ENCODE measurements at regions not wholly inside any gene's neighbourhood (a gene's known extent, or its start where the extent isn't known, plus 50 kb on each side); places are given as distances from the start of the nearest gene placed in this dataset.

- no peak overlapping the region for H3K9ac ChIP-seq
- H3K36me3 ChIP-seq: no peaks in the 10 kb centered on the region
- no peaks in the 10 kb centered on the region for H3K4me1 ChIP-seq
- no peak for TF ChIP-seq Cebpa-rat (IDR thresholded peaks at IDR 0.05)
- H3K27ac ChIP-seq: no peak overlapping the region
- no peaks in the 10 kb centered on the region for H3K27me3 ChIP-seq
- H3K4me3 ChIP-seq: no peak overlapping the region
- H3K9me3 ChIP-seq: no peaks in the 10 kb centered on the region
- H4K20me1 ChIP-seq: no peaks in the 10 kb centered on the region
- H3K4me2 ChIP-seq: no peak overlapping the region
Measured at GRCh38 chr13:65473196-65473595, 1756.9 kb downstream of the PCDH9 start.

- Histone ChIP-seq H3K9ac (no peak overlapping the region), H3K4me3 (no peak overlapping the region), H3K27me3 (no peaks in the 10 kb centered on the region), H3K27ac (no peak overlapping the region), H3K36me3 (no peaks in the 10 kb centered on the region), H3K4me2 (no peak overlapping the region), H3K9me3 (no peaks in the 10 kb centered on the region), H4K20me1 (no peaks in the 10 kb centered on the region), H3K4me1 (no peaks in the 10 kb centered on the region)
- TF ChIP-seq Cebpa-rat (IDR thresholded peaks at IDR 0.05): no peak
Measured at GRCh38 chr13:65472336-65472735, 1757.8 kb downstream of the PCDH9 start.

DNA sequence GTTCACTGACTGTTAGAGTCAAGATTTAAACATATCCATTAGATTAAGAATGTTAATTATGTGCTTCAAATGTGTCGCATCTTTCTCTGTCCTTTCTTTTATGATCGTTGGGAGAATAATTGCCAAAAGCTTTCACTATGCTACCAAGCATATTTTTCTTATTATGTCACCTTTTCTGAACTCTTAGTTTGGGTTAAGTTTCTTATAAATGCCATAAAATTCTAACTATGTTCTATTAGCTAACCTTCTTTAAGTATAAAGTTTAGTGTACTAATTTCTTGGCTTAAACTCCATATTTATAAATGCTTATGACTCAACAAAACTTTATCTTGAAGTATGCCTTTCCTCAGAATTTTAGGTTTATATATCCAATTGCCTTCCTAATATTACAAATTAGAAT, 1759.4 kb downstream of the PCDH9 start:
- no peak overlapping the region for H3K27ac ChIP-seq
- no peaks in the 10 kb centered on the region for H3K4me1 ChIP-seq
- no peak overlapping the region for H3K4me2 ChIP-seq
- H3K9ac ChIP-seq: no peak overlapping the region
- H4K20me1 ChIP-seq: no peaks in the 10 kb centered on the region
- H3K36me3 ChIP-seq: no peaks in the 10 kb centered on the region
- H3K27me3 ChIP-seq: no peaks in the 10 kb centered on the region
- no peak for TF ChIP-seq Cebpa-rat (IDR thresholded peaks at IDR 0.05)
- no peak overlapping the region for H3K4me3 ChIP-seq
- H3K9me3 ChIP-seq: no peaks in the 10 kb centered on the region

GRCh38 chr13:65468628-65469027, 1761.5 kb downstream of the PCDH9 start:
- no peaks in the 10 kb centered on the region for H3K4me1 ChIP-seq
- H3K4me2 ChIP-seq: no peak overlapping the region
- no peak overlapping the region for H3K27ac ChIP-seq
- H3K27me3 ChIP-seq: no peaks in the 10 kb centered on the region
- H4K20me1 ChIP-seq: no peaks in the 10 kb centered on the region
- no peaks in the 10 kb centered on the region for H3K9me3 ChIP-seq
- H3K36me3 ChIP-seq: no peaks in the 10 kb centered on the region
- TF ChIP-seq Cebpa-rat (IDR thresholded peaks at IDR 0.05): no peak
- no peak overlapping the region for H3K4me3 ChIP-seq
- H3K9ac ChIP-seq: no peak overlapping the region

DNA sequence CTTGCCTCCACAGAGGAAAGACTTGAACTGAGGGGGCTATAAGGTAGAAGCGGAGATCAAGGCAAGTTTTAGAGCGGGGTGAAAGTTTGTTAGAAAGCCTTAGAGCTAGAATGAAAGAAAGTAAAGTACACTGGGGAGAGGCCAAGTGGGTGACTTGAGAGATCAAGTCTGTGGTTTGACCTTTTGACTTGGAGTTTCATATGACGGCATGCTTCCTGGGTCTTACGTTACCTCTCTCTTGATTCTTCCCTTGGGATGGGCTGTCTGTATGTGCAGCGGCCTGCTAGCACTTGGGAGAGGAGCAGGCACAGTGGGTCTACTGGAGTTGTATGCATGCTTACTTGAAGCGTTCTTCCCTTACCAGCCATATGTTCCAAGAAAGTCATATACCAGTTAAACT, 1768.5 kb downstream of the PCDH9 start:
- Histone ChIP-seq H4K20me1 (no peaks in the 10 kb centered on the region), H3K4me1 (no peaks in the 10 kb centered on the region), H3K27me3 (no peaks in the 10 kb centered on the region), H3K9me3 (no peaks in the 10 kb centered on the region), H3K4me2 (no peak overlapping the region), H3K4me3 (no peak overlapping the region), H3K36me3 (no peaks in the 10 kb centered on the region), H3K9ac (no peak overlapping the region), H3K27ac (no peak overlapping the region)
- TF ChIP-seq Cebpa-rat (IDR thresholded peaks at IDR 0.05): no peak

DNA sequence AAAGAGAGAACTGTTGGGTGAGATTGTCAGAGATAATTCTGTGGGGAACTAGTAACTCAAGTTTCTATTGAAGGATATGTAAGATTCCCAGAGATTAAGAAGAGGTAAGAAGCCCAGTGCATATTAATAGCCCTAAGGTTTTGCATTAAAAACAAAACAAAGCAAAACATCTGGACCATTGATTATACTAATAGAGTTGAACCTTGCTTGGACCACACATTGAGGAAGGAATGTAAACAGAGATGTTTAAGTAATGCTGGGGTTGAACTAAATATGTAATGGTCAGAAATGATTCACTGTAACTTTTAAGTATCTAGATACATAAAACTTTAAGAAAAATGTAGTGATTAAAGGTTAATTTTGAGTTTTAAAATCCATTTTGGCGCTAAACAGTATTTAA, 1770.0 kb downstream of the PCDH9 start:
- H3K9ac ChIP-seq: no peak overlapping the region
- TF ChIP-seq Cebpa-rat (IDR thresholded peaks at IDR 0.05): no peak
- H3K27ac ChIP-seq: no peak overlapping the region
- no peaks in the 10 kb centered on the region for H3K36me3 ChIP-seq
- no peaks in the 10 kb centered on the region for H3K27me3 ChIP-seq
- no peaks in the 10 kb centered on the region for H3K4me1 ChIP-seq
- no peaks in the 10 kb centered on the region for H4K20me1 ChIP-seq
- H3K4me2 ChIP-seq: no peak overlapping the region
- no peak overlapping the region for H3K4me3 ChIP-seq
- no peaks in the 10 kb centered on the region for H3K9me3 ChIP-seq

DNA sequence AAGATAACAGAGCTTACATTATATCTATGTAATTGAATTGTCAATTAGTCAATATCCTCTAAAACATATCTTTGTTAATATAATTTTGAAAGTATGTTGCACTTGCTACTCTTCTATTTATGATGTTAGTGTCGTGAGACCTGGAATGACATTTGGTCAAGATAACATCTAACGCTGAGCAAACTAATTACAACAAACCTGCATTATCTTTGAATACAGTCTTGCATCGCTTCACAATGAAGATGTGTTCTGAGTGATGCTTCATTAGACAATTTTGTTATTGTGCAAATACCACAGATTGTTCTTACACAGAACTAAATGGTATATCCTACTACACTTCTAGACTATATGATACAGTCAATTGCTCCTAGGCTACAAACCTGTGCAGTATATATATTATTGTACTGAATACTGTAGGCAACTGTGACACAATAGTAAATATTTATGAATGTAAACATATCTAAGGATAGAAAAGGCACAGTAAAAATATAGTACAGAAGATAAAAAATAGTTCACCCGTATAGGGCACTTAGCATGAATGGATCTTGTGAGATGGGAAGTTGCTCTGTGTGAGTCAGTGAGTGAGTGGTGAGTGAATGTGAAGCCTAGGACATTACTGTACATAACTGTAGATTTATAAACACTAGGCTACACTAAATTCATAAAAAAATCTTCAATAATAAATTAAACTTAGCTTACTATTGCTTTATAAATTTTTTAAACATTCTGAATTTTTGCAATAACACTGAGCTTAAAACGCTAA, 1773.8 kb downstream of the PCDH9 start:
- H3K27me3 ChIP-seq: no peaks in the 10 kb centered on the region
- no peak overlapping the region for H3K4me3 ChIP-seq
- H3K27ac ChIP-seq: no peak overlapping the region
- no peaks in the 10 kb centered on the region for H3K9me3 ChIP-seq
- H3K36me3 ChIP-seq: no peaks in the 10 kb centered on the region
- no peak for TF ChIP-seq Cebpa-rat (IDR thresholded peaks at IDR 0.05)
- H3K4me1 ChIP-seq: no peaks in the 10 kb centered on the region
- H3K9ac ChIP-seq: no peak overlapping the region
- H3K4me2 ChIP-seq: no peak overlapping the region
- no peaks in the 10 kb centered on the region for H4K20me1 ChIP-seq

- Histone ChIP-seq H3K36me3 (no peaks in the 10 kb centered on the region), H3K27ac (no peak overlapping the region), H3K4me2 (no peak overlapping the region), H3K27me3 (no peaks in the 10 kb centered on the region), H3K9me3 (no peaks in the 10 kb centered on the region), H3K9ac (no peak overlapping the region), H3K4me3 (no peak overlapping the region), H4K20me1 (no peaks in the 10 kb centered on the region), H3K4me1 (no peaks in the 10 kb centered on the region)
- TF ChIP-seq Cebpa-rat (IDR thresholded peaks at IDR 0.05): no peak
Measured at GRCh38 chr13:65454403-65454802, 1775.7 kb downstream of the PCDH9 start.

DNA sequence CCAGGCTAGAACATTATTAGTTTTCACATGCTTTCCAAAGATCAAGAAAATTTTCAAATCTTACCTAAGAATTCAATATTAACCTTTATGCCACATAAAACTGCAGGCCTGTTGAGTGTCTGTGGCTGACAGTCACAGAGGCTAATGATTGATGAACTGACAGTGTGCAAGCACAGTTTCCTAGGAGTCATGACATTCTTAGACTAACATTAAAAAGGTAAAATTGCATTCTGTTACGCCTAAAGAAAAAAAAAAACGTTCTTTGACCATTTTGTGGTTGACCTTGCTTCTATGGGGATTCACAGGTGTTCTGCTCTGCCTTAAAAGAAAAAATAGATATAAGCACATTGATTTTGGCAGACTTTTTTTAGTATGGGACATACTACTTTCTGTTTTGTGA, 1776.2 kb downstream of the PCDH9 start:
- no peak for TF ChIP-seq Cebpa-rat (IDR thresholded peaks at IDR 0.05)
- H3K4me2 ChIP-seq: no peak overlapping the region
- H3K9ac ChIP-seq: no peak overlapping the region
- H3K4me3 ChIP-seq: no peak overlapping the region
- no peaks in the 10 kb centered on the region for H3K9me3 ChIP-seq
- no peaks in the 10 kb centered on the region for H3K36me3 ChIP-seq
- no peaks in the 10 kb centered on the region for H4K20me1 ChIP-seq
- no peak overlapping the region for H3K27ac ChIP-seq
- H3K27me3 ChIP-seq: no peaks in the 10 kb centered on the region
- H3K4me1 ChIP-seq: no peaks in the 10 kb centered on the region

DNA sequence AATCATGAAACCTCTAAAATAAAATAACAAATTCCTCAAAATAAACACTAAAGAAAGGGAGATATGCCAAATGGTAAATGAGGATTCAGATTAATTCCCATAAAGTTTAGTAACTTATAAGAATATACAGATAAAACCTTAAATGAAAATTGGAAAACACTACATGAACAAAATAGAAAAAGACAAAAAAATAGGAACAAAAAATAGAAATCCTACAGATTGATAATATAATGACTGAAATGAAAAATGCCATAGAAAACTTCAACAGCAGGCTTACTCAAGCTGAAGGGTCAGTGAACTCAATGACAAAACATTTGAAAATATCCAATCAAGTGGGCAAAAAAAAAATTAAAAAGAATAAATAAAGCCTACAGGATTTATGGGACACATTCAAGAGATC, 1784.8 kb downstream of the PCDH9 start:
- no peaks in the 10 kb centered on the region for H3K36me3 ChIP-seq
- no peaks in the 10 kb centered on the region for H4K20me1 ChIP-seq
- no peak overlapping the region for H3K9ac ChIP-seq
- H3K9me3 ChIP-seq: peaks cover 5% of the 10 kb centered on the region
- no peak overlapping the region for H3K4me3 ChIP-seq
- no peak for TF ChIP-seq Cebpa-rat (IDR thresholded peaks at IDR 0.05)
- no peaks in the 10 kb centered on the region for H3K27me3 ChIP-seq
- no peak overlapping the region for H3K4me2 ChIP-seq
- H3K4me1 ChIP-seq: no peaks in the 10 kb centered on the region
- no peak overlapping the region for H3K27ac ChIP-seq

GRCh38 chr13:65435590-65435989, 1794.5 kb downstream of the PCDH9 start:
- Histone ChIP-seq H4K20me1 (no peaks in the 10 kb centered on the region), H3K4me3 (no peak overlapping the region), H3K4me2 (no peak overlapping the region), H3K27me3 (no peaks in the 10 kb centered on the region), H3K27ac (no peak overlapping the region), H3K36me3 (no peaks in the 10 kb centered on the region), H3K9me3 (no peaks in the 10 kb centered on the region; the same call in 1 of the 2 replicates), H3K9ac (no peak overlapping the region), H3K4me1 (no peaks in the 10 kb centered on the region)
- no peak for TF ChIP-seq Cebpa-rat (IDR thresholded peaks at IDR 0.05)

Measured in BLaER1 (cell line).